Posterior cingulate gyrus (tissue), 11 donors: ENCODE measurements at regions not wholly inside any gene's neighbourhood (a gene's known extent, or its start where the extent isn't known, plus 50 kb on each side); places are given as distances from the start of the nearest gene placed in this dataset.
"Not testable (repeated sequence)": the region's sequence is repeated elsewhere in the genome, so short reads cannot be mapped to it uniquely, and the experiment has no call there.

Source experiments
- DNase-seq, 10 donors: peaks; one replicate each; pipeline versions ENCODE4 v3.0.0 to v3.0.0-alpha.2; 2020 to 2021; ENCODE audit warnings: mixed read lengths in 3 of 10
- intact Hi-C: fragments of 100-400 bp; cut with DNase I; formaldehyde crosslinking; loops from one replicate; pipeline ENCODE4 v1.15.1; 2023

- no peak for DNase-seq
Measured at GRCh38 chr13:34381228-34381627, 560.8 kb upstream of the NBEA start.

GRCh38 chr13:34383728-34384127 is 558.3 kb upstream of the NBEA start:
- intact Hi-C loops, result no loop called here
- no peak for DNase-seq

More at GRCh38 chr13:34381228-34381627, 560.8 kb upstream of the NBEA start:
- intact Hi-C loops, result no loop called here

GRCh38 chr13:34386229-34386628 is 555.8 kb upstream of the NBEA start:
- DNase-seq, intact Hi-C loops: not testable (repeated sequence)

- no peak for DNase-seq
Measured at GRCh38 chr13:34391076-34391475, 551.0 kb upstream of the NBEA start.

GRCh38 chr13:34401696-34402095 is 540.4 kb upstream of the NBEA start:
- intact Hi-C loops, result no loop called here
- DNase-seq, result no peak

More at GRCh38 chr13:34391076-34391475, 551.0 kb upstream of the NBEA start:
- intact Hi-C loops, result no loop called here

GRCh38 chr13:34405410-34406181 is 536.5 kb upstream of the NBEA start:
- peak in 2 of 10 donors; percentile 31 to 63 for DNase-seq
- intact Hi-C loops, result no loop called here

GRCh38 chr13:34408640-34409039 is 533.4 kb upstream of the NBEA start:
- peak in 4 of 10 donors; percentile 15 to 77 (median 46) for DNase-seq
- intact Hi-C loops, result no loop called here

- intact Hi-C loops, result no loop called here
- no peak for DNase-seq
Measured at GRCh38 chr13:34409496-34410182, 532.4 kb upstream of the NBEA start.

GRCh38 chr13:34410678-34411077 is 531.4 kb upstream of the NBEA start:
- intact Hi-C loops, result no loop called here

GRCh38 chr13:34411177-34411576 is 530.9 kb upstream of the NBEA start:
- no peak for DNase-seq
- intact Hi-C loops, result no loop called here

More at GRCh38 chr13:34410678-34411077, 531.4 kb upstream of the NBEA start:
- DNase-seq, result no peak

- intact Hi-C loops, result no loop called here
Measured at GRCh38 chr13:34411894-34412293, 530.2 kb upstream of the NBEA start.

GRCh38 chr13:34412295-34412694 is 529.8 kb upstream of the NBEA start:
- DNase-seq, result no peak
- intact Hi-C loops, result no loop called here

More at GRCh38 chr13:34411894-34412293, 530.2 kb upstream of the NBEA start:
- no peak for DNase-seq

- peak in 1 of 10 donors; percentile 74 for DNase-seq
- intact Hi-C loops, result no loop called here
Measured at GRCh38 chr13:34412817-34413375, 529.2 kb upstream of the NBEA start.

- intact Hi-C loops, result no loop called here
- no peak for DNase-seq
Measured at GRCh38 chr13:34413538-34414210, 528.4 kb upstream of the NBEA start.

- intact Hi-C loops, result no loop called here
- peak in 2 of 10 donors; percentile 15 for DNase-seq
Measured at GRCh38 chr13:34414616-34415015, 527.5 kb upstream of the NBEA start.

GRCh38 chr13:34416971-34417380 is 525.1 kb upstream of the NBEA start:
- DNase-seq, result peak in 3 of 10 donors; percentile 41 to 93 (median 42)
- intact Hi-C loops, result no loop called here

- intact Hi-C loops, result no loop called here
- no peak for DNase-seq
Measured at GRCh38 chr13:34417896-34418295, 524.2 kb upstream of the NBEA start.

GRCh38 chr13:34419025-34419424 is 523.0 kb upstream of the NBEA start:
- intact Hi-C loops, result no loop called here
- peak in 5 of 10 donors; percentile 26 to 86 (median 55) for DNase-seq

- intact Hi-C loops, result no loop called here
- peak in 1 of 10 donors; percentile 76 for DNase-seq
Measured at GRCh38 chr13:34419755-34420154, 522.3 kb upstream of the NBEA start.

GRCh38 chr13:34420702-34421346 is 521.2 kb upstream of the NBEA start:
- intact Hi-C loops, result no loop called here
- DNase-seq, result no peak
